ENCODE measurements at regions not wholly inside any gene's neighbourhood (a gene's known extent, or its start where the extent isn't known, plus 50 kb on each side); places are given as distances from the start of the nearest gene placed in this dataset.

- no peaks in the 10 kb centered on the region for H3K27me3 Mint-ChIP-seq (ENCODE audit: insufficient read depth)
Measured at GRCh38 chr10:128610113-128610512, 483.9 kb upstream of the MKI67 start.

GRCh38 chr10:128612195-128612594 is 486.0 kb upstream of the MKI67 start:
- Mint-ChIP-seq H3K27ac (no peak overlapping the region), H3K9me3 (peaks cover 52% of the 10 kb centered on the region), H3K4me3 (no peak overlapping the region), H3K4me1 (ENCODE audit: low read depth) (no peaks in the 10 kb centered on the region), H3K27me3 (ENCODE audit: insufficient read depth) (no peaks in the 10 kb centered on the region), H3K36me3 (ENCODE audit: low read depth) (peaks cover 5% of the 10 kb centered on the region; the same call in 1 of the 2 replicates)
- no peak for TF ChIP-seq CTCF (IDR thresholded peaks at IDR 0.05)
- no peak for DNase-seq

More at GRCh38 chr10:128610113-128610512, 483.9 kb upstream of the MKI67 start:
- Mint-ChIP-seq H3K36me3 (ENCODE audit: low read depth) (peaks cover 5% of the 10 kb centered on the region; the same call in 1 of the 2 replicates), H3K27ac (no peak overlapping the region), H3K4me1 (ENCODE audit: low read depth) (no peaks in the 10 kb centered on the region), H3K9me3 (peaks cover 47% of the 10 kb centered on the region), H3K4me3 (no peak overlapping the region)
- DNase-seq: no peak
- no peak for TF ChIP-seq CTCF (IDR thresholded peaks at IDR 0.05)

- Mint-ChIP-seq H3K27ac (no peak overlapping the region), H3K27me3 (ENCODE audit: insufficient read depth) (no peaks in the 10 kb centered on the region), H3K36me3 (ENCODE audit: low read depth) (peaks cover 5% of the 10 kb centered on the region; the same call in 1 of the 2 replicates), H3K9me3 (peaks cover 54% of the 10 kb centered on the region), H3K4me1 (ENCODE audit: low read depth) (no peaks in the 10 kb centered on the region), H3K4me3 (no peak overlapping the region)
- no peak for DNase-seq
- no peak for TF ChIP-seq CTCF (IDR thresholded peaks at IDR 0.05)
Measured at GRCh38 chr10:128612631-128613030, 486.4 kb upstream of the MKI67 start.

- no peak for DNase-seq
- no peak overlapping the region for H3K27ac Mint-ChIP-seq
Measured at GRCh38 chr10:128614016-128614605, 487.9 kb upstream of the MKI67 start.

GRCh38 chr10:128614802-128615553 is 488.8 kb upstream of the MKI67 start:
- TF ChIP-seq CTCF (IDR thresholded peaks at IDR 0.05): no peak
- Mint-ChIP-seq H3K27me3 (ENCODE audit: insufficient read depth) (no peaks in the 10 kb centered on the region), H3K4me3 (no peak overlapping the region)

More at GRCh38 chr10:128614016-128614605, 487.9 kb upstream of the MKI67 start:
- no peak overlapping the region for H3K4me3 Mint-ChIP-seq
- H3K4me1 Mint-ChIP-seq (ENCODE audit: low read depth): no peaks in the 10 kb centered on the region
- no peak for TF ChIP-seq CTCF (IDR thresholded peaks at IDR 0.05)
- peaks cover 5% of the 10 kb centered on the region; the same call in 1 of the 2 replicates for H3K36me3 Mint-ChIP-seq (ENCODE audit: low read depth)
- no peaks in the 10 kb centered on the region for H3K27me3 Mint-ChIP-seq (ENCODE audit: insufficient read depth)
- H3K9me3 Mint-ChIP-seq: peaks cover 40% of the 10 kb centered on the region

More at GRCh38 chr10:128614802-128615553, 488.8 kb upstream of the MKI67 start:
- no peak overlapping the region for H3K27ac Mint-ChIP-seq
- H3K36me3 Mint-ChIP-seq (ENCODE audit: low read depth): peaks cover 5% of the 10 kb centered on the region; the same call in 1 of the 2 replicates
- H3K4me1 Mint-ChIP-seq (ENCODE audit: low read depth): no peaks in the 10 kb centered on the region
- H3K9me3 Mint-ChIP-seq: peaks cover 49% of the 10 kb centered on the region
- no peak for DNase-seq

Data from HFFc6 (cell line).